ENCODE measurements at regions not wholly inside any gene's neighbourhood (a gene's known extent, or its start where the extent isn't known, plus 50 kb on each side); places are given as distances from the start of the nearest gene placed in this dataset.

GRCh38 chr9:27714388-27714787, 141.1 kb upstream of the C9orf72 start:
- no peak overlapping the region for H3K27ac ChIP-seq (ENCODE audit: low read length)
- no peaks in the 10 kb centered on the region for H3K36me3 ChIP-seq (ENCODE audit: control insufficient read depth, insufficient read depth, low read length)
- H3K4me3 ChIP-seq (ENCODE audit: low read depth in 2 of 2, low read length in 2 of 2) = no peak overlapping the region
- in situ Hi-C loops (cut with HindIII; ENCODE audit: low pct_unique_long_range_greater_than_20kb, low sequenced_read_pairs) = no loop called here
- ATAC-seq (no peak), DNase-seq (ENCODE audit: low read depth, low spot score) (no peak)
- intact Hi-C loops (cut with micrococcal nuclease; ENCODE audit: unreplicated experiment) = no loop called here
- no peaks in the 10 kb centered on the region for H3K27me3 ChIP-seq (ENCODE audit: control insufficient read depth, insufficient read depth, low read length)
- no peaks in the 10 kb centered on the region for H3K4me1 ChIP-seq (ENCODE audit: control insufficient read depth, insufficient read depth, low read length)
- TF ChIP-seq, protein P1, sequence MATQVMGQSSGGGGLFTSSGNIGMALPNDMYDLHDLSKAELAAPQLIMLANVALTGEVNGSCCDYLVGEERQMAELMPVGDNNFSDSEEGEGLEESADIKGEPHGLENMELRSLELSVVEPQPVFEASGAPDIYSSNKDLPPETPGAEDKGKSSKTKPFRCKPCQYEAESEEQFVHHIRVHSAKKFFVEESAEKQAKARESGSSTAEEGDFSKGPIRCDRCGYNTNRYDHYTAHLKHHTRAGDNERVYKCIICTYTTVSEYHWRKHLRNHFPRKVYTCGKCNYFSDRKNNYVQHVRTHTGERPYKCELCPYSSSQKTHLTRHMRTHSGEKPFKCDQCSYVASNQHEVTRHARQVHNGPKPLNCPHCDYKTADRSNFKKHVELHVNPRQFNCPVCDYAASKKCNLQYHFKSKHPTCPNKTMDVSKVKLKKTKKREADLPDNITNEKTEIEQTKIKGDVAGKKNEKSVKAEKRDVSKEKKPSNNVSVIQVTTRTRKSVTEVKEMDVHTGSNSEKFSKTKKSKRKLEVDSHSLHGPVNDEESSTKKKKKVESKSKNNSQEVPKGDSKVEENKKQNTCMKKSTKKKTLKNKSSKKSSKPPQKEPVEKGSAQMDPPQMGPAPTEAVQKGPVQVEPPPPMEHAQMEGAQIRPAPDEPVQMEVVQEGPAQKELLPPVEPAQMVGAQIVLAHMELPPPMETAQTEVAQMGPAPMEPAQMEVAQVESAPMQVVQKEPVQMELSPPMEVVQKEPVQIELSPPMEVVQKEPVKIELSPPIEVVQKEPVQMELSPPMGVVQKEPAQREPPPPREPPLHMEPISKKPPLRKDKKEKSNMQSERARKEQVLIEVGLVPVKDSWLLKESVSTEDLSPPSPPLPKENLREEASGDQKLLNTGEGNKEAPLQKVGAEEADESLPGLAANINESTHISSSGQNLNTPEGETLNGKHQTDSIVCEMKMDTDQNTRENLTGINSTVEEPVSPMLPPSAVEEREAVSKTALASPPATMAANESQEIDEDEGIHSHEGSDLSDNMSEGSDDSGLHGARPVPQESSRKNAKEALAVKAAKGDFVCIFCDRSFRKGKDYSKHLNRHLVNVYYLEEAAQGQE (IDR thresholded peaks at IDR 0.05; ENCODE audit: insufficient read depth in 1 of 2, low read depth in 2 of 2, low read length in 1 of 2) = no peak
- TF ChIP-seq TCF7L2 (IDR thresholded peaks at IDR 0.05; ENCODE audit: low read depth, low read length) (no peak), CTCF (IDR thresholded peaks at IDR 0.05) (no peak), SIN3A (IDR thresholded peaks at IDR 0.05; ENCODE audit: borderline replicate concordance, insufficient read depth, low read depth, low read length) (no peak), POLR2AphosphoS5 (IDR thresholded peaks at IDR 0.05; ENCODE audit: low read depth, low read length) (no peak)
- H3K9me3 ChIP-seq (ENCODE audit: control insufficient read depth, insufficient read depth, low read depth, low read length) = no peaks in the 10 kb centered on the region
- POLR2A ChIA-PET = no interaction called here
- CTCF ChIA-PET = no interaction called here
- BruUV-seq (replicated peaks) = no TSS peak

GRCh38 chr9:27715651-27716050, 142.4 kb upstream of the C9orf72 start:
- BruUV-seq (replicated peaks) = no TSS peak
- no peaks in the 10 kb centered on the region for H3K36me3 ChIP-seq (ENCODE audit: control insufficient read depth, insufficient read depth, low read length)
- CTCF ChIA-PET = no interaction called here

More at GRCh38 chr9:27715651-27716050, 142.4 kb upstream of the C9orf72 start:
- H3K9me3 ChIP-seq (ENCODE audit: control insufficient read depth, insufficient read depth, low read depth, low read length) = no peaks in the 10 kb centered on the region
- DNase-seq (ENCODE audit: low read depth, low spot score) = no peak
- no peak overlapping the region for H3K27ac ChIP-seq (ENCODE audit: low read length)
- no peak for ATAC-seq
- in situ Hi-C loops (cut with HindIII; ENCODE audit: low pct_unique_long_range_greater_than_20kb, low sequenced_read_pairs) (no loop called here), intact Hi-C loops (cut with micrococcal nuclease; ENCODE audit: unreplicated experiment) (no loop called here)
- no peak overlapping the region for H3K4me3 ChIP-seq (ENCODE audit: low read depth in 2 of 2, low read length in 2 of 2)
- no peaks in the 10 kb centered on the region for H3K4me1 ChIP-seq (ENCODE audit: control insufficient read depth, insufficient read depth, low read length)
- H3K27me3 ChIP-seq (ENCODE audit: control insufficient read depth, insufficient read depth, low read length) = no peaks in the 10 kb centered on the region
- POLR2A ChIA-PET = no interaction called here
- TF ChIP-seq CTCF (IDR thresholded peaks at IDR 0.05) (no peak), POLR2AphosphoS5 (IDR thresholded peaks at IDR 0.05; ENCODE audit: low read depth, low read length) (no peak), TCF7L2 (IDR thresholded peaks at IDR 0.05; ENCODE audit: low read depth, low read length) (no peak), SIN3A (IDR thresholded peaks at IDR 0.05; ENCODE audit: borderline replicate concordance, insufficient read depth, low read depth, low read length) (no peak)
- TF ChIP-seq, protein P1 (IDR thresholded peaks at IDR 0.05; ENCODE audit: insufficient read depth in 1 of 2, low read depth in 2 of 2, low read length in 1 of 2) = no peak
